CD4-positive, alpha-beta T cell treated with Interleukin-4 for 1 hour (primary cell): ENCODE measurements at regions not wholly inside any gene's neighbourhood (a gene's known extent, or its start where the extent isn't known, plus 50 kb on each side); places are given as distances from the start of the nearest gene placed in this dataset.
"Not testable (repeated sequence)": the region's sequence is repeated elsewhere in the genome, so short reads cannot be mapped to it uniquely, and the experiment has no call there.

Experiments
- DNase-seq, 2 donors: peaks; one replicate each; pipeline ENCODE4 v3.0.0-alpha.2; 2020 to 2022

DNA sequence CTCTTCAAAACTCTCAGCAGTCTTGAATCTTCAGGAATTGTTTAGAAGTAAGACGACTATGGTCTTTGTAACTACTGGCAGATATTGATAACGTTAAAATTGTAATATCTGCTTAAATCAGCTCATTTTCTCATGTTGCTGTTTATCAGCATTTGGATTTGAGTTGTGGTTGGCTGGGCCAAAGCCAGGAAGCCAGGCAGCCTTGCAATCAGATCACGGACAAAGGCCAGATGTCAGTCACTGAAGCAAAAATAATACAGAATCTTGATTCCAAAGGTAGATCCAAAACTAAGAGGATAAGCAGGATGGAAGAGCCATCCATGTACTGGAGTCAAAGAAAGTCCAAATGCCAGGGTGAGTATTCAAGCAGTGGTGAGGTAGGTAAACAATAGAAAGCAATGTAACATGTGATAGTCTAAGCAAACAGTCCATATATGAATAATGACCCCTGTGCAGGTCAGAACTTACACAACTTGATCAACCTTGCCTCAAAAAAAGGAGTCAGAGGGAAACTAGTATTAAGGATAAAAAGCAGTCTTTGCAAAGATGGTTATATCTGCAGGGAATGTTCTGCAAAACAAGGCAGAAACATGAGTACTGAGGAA is 95.8 kb upstream of the RAP1B start:
- no peak for DNase-seq

DNA sequence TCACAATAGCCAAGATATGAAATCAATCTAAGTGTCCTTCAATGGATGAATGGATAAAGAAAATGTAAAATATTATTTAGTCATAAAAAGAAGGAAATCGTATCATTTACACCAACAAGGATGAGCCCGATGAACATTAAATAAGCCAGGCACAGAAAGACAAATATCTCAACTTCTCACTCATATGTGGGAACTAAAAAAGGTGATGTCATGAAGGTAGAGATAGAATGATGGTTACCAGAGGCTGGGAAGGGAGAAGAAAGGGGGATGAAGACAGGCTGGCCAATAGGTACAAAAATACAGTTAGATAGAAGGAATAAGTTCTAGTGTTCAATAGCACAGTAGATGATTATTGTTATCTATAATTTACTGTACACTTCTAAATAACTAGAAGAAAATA is 94.9 kb upstream of the RAP1B start:
- DNase-seq = no peak

DNA sequence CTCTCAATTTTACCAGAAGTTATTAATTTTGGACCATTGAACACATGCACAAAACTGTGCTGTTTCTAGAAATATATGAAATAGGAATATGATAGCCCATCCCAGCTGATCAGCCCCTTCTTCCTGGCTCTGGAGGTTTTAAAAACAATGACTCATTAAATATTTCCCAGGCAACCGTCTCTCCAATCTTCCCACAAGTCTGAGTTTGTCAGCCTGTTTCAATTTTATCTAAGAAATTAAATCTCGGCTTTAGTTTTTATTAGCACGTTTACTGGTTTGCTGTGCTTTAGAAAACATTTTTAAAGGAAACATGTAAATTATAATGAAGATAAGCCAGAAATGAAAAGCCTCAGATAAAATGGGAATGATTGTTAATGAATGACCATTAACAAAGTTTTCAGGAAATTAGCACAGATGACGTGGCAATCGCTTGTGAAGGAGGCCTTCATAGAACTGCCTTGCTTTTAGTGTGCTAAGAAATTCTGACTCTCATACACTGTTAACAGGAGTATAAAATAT is 89.3 kb upstream of the RAP1B start:
- DNase-seq = no peak

DNA sequence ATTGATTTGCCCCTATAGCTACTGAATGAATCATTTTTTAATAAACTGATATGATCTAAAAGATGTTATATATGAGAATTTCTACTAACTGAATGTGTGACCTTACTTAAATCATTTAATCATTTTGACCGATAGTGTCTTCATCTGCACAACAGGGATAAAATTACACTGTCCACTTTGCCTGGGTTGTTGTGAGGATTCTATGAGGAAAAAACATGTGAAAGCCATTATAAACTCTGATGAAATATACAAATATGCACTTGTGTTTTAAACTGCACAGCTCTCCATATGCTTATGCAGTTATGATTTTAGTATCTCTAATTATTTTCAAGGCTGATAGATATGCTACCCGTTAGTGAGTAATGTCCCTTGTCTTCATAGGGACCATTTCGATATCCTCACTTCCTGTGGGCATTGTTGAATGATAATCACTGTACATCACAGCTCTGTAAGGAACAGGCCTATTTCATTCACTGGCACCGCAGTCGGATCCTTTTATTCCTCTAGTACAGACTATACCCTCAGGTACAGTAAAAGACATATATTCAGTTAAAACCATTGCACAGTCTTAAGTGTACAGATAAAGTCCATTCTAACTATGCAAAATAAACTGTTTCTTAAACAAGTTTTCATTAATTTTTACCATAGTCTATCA is 88.7 kb upstream of the RAP1B start:
- DNase-seq = no peak

DNA sequence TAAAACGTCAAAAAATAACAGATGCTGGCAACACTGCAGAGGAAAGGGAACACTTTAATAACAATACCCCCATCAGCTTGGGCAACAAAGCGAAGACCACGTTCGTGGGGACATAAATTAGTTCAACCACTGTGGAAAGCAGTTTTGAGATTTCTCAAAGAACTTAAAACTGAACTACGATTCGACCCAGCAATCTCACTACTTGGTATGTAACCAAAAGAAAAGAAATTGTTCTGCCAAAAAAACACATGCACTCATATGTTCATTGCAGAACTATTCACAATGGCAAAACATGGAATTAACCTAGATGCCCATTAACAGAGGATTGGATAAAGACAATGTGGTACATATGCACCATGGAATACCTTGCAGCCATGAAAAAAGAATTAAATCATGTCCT is 81.2 kb upstream of the RAP1B start:
- DNase-seq = no peak

DNA sequence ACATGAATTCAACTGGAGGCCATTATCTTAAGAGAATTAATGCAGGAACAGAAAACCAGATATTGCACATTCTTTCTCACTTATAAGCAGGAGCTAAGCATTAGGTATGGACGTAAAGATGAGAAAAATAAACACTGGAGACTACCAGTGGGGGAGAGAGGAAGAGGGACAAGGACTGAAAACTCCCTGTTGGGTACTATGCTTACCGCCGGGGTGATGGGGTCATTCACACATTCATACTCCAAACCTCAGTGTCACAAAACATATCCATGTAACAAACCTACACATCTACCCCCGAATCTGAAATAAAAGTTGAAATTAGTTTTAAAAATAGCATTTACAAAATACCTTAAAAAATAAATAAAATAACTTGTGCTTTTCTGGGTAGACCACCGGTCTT is 80.8 kb upstream of the RAP1B start:
- DNase-seq = no peak

DNA sequence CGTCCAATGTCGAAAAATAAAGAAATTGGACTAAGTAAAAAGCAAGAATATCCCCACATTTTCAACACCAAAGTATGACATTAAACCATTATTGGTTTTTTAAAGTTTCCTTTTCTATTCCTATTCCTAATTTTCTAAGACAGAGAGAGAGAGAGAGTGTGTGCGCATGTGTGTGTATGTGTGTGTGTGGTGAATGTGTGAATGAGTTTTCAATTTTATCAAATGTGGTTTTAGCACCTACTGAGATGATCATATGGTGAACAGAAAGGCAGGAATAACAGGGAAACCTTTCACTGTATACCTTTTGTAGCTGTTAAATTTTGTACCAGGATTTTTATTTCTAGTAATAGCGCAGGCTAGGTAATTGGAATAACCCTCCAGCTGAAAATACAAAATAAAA is 80.4 kb upstream of the RAP1B start:
- DNase-seq = no peak

DNA sequence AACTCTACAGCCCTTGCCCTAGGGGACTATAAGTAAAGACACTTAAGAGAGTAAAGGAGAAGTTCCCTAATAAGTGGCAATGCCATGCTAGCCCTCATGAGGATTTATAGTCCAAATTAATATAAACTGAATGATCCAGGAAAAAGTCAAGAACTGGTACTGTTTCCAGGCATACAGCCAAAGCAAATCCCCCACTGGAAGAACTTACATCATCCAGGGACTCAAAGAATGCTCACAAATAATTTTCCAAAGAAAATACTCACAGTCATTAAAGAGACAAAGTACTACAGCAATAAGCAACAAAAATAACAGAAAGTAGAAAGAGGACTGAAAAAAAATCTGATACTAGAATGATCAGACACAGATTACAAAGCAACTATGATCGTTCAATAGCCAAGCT is 79.7 kb upstream of the RAP1B start:
- DNase-seq = no peak

DNA sequence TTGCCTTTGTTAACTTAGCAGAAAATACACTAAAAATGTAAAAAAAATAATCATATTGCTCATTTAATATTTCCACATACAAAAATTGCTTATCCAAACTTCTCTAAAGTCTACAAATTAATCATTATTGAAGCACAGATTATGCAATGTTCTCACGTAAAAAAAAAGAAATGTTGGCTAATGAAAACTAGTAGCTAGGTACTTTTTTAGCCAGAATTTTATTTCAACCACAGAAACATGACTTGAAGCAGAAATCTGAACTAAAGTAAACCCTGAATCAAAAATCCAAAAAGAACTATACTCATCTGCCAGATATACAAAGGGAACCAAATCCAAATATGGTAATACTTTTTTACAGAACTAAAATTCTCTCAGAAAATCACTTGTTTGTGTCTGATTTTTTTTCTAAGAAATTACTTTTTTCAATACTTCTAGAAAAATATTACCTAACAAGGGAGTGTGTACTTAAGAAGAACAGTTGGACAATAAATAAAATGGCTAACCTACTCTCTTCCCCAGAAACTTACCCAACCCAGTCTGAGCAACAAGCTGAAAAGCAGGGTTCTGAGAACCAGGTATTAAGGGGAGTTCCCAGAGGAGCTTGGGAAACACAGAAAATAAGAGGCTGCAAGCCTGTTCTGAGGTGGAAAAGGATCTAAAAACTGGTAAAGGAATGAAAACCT is 78.4 kb upstream of the RAP1B start:
- DNase-seq = peak; percentile 11 to 15

DNA sequence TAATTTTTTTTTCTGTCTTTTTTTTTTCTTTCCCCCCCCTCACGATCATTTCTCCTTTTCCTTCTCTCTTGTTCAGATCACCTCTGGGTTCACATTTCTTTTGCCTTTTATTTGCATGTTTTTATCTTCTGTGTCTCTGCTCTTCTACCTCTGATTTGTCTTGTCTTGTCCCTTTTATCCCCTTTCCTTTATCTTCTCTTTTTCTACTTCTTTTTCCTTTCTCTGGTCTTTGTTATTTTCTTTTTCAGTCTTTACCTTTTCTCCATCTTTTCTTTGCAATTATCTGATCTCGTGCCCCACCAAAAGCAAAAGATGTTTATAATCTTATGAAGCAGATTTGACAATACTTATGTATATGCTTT is 77.8 kb upstream of the RAP1B start:
- no peak for DNase-seq

DNA sequence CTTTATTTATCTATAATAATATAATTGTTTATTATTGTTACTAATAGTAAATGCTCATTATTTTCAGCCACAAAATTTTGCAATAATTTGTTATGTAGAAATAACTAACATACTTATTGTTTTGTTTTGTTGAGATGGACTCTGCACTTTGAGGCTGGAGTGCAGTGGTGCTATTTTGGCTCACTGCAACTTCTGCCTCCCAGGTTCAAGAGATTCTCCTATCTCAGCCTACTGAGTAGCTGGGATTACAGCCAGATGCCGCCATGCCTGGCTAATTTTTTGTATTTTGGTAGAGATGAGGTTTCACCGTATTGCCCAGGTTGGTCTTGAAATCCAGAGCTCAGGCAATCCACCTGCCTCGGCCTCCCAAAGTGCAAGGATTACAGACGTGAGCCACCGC is 76.6 kb upstream of the RAP1B start:
- no peak for DNase-seq

DNA sequence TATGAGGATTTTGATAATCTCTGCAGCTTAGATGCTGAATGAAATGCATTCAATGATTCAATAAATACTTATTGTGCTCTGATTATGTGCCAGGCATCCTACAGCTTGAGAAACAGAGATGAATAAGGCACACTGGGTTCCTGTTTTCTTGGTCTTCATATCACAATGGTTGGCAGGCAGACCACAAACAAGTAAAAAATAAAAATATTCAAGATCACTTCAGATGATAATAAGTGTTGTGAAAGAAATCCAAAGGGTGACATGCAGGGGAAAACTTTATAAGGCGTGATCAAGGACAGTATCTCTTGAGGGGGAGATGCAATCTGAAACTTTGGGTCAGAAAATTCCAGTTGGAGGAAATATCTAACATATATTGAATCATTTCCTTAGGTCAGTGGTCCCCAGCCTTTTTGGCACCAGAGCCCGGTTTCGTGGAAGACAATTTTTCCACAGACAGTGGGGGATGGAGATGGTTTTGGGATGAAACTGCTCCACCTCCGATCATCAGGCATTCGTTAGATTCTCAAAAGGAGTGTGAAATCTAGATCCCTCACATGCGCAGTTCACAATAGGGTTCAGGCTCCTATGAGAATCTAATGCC is 73.7 kb upstream of the RAP1B start:
- peak in 1 of 2 donors; percentile 13 for DNase-seq

DNA sequence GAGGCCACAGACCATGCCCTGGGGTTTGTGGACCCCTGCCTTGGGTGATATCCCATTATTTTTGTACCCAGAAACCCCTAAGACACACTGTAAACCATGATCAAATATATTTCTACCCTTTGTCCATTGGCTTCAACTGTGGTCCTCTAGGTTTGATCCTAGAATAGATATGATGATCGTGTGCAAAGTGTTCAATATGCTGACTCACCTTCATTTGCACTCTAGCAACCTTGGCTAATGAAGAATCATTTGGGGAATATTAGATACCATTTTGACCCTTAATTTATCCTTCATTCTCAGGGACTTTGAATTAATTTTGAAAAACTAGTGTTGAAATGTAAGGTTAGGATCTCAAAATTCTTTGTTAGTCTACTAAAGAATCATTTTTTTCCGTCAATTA is 73.1 kb upstream of the RAP1B start:
- DNase-seq = no peak

DNA sequence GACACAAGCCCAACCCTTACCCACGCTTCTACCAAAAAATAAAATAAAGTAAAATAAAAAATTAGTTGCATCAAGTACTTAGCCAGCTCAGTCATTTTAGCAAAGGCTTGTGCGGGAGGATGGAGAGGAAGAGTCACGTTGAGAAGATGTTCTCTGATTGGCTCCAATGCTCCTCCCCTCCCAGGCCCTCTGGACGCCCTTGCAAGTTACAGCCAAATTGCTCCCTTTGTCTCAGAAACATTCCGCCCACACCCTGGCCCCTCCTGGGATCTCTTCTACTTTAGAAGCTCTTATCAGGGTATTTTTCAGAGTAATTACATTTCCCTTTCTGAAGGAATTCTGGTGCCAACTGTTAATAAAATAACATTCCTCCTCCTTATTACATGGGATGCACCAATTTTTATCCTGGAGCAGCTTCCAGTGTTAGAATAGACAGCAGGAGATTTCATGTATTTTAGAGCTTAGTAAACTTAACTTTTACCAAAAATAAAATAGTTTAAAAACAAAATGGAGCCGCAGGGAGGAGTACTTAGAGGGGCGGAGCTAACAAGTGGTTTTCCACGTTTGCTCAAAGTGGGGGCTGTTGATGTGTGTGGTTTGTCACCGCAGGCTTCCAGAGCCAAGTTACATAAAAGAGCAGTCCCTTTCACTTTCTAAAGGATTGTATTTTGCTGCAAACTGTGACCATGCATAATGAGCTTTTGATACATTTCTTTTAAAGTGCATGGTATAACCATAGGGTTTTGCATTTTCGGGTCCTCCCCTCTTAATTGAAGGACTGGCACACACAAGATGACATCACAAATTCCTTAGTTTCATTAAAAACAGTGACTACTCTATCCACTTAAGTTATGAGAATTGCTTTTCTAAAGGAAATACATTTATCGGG is 71.7 kb upstream of the RAP1B start:
- DNase-seq = peak; percentile 75 to 81

DNA sequence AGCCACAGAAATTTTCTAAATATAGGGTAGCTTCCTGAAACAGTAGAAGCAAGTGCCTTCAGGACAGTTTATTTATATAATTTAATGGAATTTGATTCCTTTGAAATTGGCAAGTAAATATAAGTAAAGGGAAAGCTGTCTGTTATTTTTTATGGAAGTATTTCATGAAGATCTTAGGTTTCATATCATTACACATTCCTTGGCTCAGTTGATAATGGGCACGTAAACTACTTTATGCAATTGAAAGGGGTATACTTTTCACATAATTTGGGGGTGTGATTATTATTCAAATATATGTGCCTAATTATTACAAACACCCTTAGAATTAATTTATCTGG is 71.1 kb upstream of the RAP1B start:
- DNase-seq = no peak

DNA sequence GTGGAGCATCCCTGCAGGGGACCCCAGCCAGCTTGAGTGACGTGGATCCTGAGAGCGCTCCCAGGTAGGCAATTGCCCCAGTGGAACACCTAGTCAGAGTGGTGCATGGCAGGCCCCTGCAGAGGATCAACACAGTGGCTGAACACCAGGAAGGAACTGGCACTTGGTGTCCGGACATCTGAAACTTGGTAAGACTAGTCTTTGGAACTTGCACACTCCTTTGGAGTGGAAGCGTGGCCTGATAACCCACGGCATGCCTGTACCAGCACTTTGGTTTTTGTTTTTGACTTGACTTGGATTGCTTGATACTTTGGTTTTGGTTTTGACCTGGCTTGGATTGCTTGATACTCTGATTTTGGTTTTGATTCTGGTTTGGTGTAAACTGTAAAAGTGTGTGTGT is 69.9 kb upstream of the RAP1B start:
- DNase-seq = not testable (repeated sequence)

DNA sequence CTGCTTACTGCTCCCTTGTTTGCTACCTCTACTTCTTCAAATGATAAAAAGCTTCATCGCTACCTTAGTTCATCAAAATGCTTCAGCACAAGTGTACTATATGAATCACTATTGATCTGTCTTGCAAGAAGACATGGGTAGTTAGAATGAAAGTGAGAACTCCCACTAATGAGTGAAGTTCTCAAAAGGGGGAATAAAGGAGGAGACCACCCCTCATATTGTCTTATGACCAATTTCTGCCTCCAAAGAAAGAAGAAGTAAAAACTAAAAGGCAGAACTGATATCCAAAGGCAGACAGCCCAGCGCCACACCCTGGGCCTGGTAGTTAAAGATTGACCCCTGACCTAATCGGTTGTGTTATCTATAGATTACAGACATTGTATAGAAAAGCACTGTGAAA is 63.4 kb upstream of the RAP1B start:
- DNase-seq = not testable (repeated sequence)

DNA sequence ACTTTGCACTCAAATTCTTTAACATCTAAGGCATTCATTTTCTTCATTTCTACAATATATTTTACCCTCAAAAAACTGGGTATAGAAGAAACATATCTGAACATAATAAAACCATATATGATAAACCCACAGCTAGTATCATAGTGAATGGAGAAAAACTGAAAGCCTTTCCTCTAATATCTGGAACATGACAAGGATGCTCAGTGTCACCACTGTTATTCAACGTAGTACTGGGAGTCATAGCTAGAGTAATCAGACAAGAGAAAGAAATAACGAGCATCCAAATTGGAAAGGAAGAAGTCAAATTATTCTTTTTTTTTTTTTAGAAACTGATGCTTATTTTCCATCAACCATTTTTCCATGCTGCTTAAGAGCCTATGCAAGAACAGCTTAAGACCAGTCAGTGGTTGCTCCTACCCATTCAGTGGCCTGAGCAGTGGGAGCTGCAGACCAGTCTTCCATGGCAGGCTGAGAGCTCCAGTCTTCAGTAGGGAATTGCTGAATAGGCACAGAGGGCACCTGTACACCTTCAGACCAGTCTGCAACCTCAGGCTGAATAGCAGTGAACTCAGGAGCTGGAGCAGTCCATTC is 58.0 kb upstream of the RAP1B start:
- not testable (repeated sequence) for DNase-seq

DNA sequence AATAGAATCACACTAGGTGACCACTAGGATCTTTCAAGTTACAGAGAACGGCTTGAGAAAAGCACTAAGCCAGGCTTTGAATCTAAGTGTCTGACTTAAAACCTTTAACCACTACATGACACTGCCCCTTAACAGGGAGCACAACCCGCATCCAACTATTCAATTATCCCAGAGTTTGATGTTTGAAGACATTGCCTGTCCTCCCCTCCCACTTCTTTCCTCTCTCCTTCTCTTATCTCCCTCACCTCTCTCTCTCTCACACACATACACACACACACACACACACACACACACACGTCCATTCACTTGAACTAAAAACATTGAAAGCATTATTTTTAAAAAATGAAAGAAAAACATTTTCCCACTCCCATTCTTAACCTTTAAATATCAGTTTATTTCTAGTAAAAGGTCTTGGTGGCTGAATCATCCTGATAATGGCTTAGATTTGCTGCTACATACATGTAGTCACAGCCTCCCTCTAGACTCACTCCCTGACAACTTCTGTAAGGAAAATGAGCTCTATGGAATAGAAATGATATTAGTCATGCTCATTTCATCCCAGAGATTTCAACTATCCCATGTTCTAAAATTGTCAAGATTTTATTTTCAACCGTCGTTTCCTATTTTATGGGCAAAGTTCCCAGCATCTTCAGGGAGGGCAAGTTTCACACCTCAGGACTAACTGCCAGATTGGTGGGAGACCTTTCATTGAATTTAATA is 53.5 kb upstream of the RAP1B start:
- no peak for DNase-seq

DNA sequence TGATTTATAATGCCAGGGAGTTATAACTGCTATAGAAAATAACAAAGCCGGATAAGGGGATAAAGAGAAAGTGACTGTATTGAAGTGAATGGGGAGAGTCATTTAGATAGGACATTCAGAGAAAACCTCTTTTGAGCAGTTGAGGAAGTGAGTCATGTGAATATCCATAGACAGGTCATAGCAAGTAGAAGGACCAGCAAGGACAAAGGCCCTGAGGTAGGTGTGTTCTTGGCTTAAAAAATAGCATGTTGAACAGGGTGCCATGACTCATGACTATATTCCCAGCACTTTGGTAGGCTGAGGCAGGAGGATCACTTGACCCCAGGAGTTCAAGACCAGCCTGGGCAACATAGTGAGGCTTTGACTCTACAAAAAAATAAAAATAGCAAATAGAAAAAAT is 51.5 kb upstream of the RAP1B start:
- no peak for DNase-seq

DNA sequence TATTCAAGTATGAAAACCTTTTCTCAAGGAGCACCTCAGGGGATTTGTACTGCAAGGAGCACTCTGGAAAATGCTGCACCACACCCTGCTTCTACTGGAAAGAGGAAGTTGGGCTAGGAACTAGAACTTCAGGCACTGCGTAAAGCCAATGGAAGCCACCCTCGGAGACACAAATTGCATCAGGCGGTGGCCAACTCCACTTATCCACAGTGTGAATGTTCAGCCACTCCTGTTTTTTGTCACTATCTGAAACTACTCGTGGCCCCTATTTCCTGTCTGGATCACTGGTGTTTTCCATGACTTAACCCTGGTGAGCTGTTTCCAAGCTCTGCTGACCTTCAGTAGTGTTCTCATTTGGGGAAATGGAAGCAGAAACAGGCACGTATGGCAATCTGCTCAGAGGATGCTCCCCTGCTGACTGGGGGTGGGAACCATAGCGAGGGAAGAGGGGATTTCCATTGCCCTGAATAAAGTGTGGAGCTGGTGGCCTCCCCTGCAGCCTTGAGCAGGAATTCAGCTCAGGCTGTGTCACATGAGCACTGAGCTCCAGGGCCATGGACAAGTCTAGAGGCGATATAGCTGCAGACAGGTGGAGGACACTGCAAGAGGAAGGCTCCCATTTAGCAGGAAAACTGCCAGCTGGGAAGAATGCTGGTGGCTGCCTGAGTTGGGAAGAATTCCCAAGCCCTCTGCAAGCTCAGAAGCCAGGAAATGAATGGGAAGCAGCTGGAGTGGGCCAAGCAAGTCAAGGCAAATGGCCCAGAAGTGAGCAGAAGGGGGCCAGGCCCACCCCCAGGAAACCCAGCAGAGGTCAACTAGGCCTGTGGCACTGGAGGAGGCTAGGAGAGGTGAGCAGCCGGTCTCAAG is 50.5 kb upstream of the RAP1B start:
- DNase-seq = peak in 1 of 2 donors; percentile 39
